Keratinocyte (primary cell): ENCODE measurements at regions not wholly inside any gene's neighbourhood (a gene's known extent, or its start where the extent isn't known, plus 50 kb on each side); places are given as distances from the start of the nearest gene placed in this dataset.

ENCODE experiments used
- DNase-seq: peaks from one replicate; pipeline ENCODE4 v3.0.0-alpha.2; 2011; ENCODE audit warnings: low read depth, missing footprints, low spot score
- FAIRE-seq: peaks from 2 replicates; lab custom pipeline; 2011; peaks lifted over from hg19 to GRCh38; lab: Jason Lieb, UNC
- H2AFZ ChIP-seq: 2 replicates; pipeline ENCODE4 v1.6.0; 2012; ENCODE audit warnings: low read length, control low read depth, inconsistent platforms; ENCODE audit not compliant: control insufficient read depth
- H3K27ac ChIP-seq: 2 replicates; pipeline ENCODE4 v1.5.1; 2011; ENCODE audit warnings: low read length; ENCODE audit not compliant: control insufficient read depth, insufficient read depth
- H3K27me3 ChIP-seq: 3 replicates; pipeline ENCODE4 v1.6.0; 2011; ENCODE audit warnings: low read length; ENCODE audit not compliant: control insufficient read depth, insufficient read depth; ENCODE audit errors: extremely low read depth
- H3K36me3 ChIP-seq, 2 experiments: 2 replicates in 1 of 2; 3 replicates in 1 of 2; pipeline ENCODE4 v1.5.1; 2011; ENCODE audit warnings: low read length in 2 of 2, mild to moderate bottlenecking in 1 of 2; ENCODE audit not compliant: control insufficient read depth in 2 of 2, insufficient read depth in 2 of 2; ENCODE audit errors: extremely low read depth in 1 of 2
- H3K4me1 ChIP-seq: 3 replicates; pipeline ENCODE4 v1.5.1; 2011; ENCODE audit warnings: low read length; ENCODE audit not compliant: control insufficient read depth, insufficient read depth; ENCODE audit errors: extremely low read depth
- H3K4me2 ChIP-seq: 3 replicates; pipeline ENCODE4 v1.6.0; 2011; ENCODE audit warnings: low read depth, low read length; ENCODE audit not compliant: control insufficient read depth, insufficient read depth; ENCODE audit errors: extremely low read depth
- H3K4me3 ChIP-seq, 3 experiments: fragments of 200-600 bp in 1 of 3; sonication (generic) in 1 of 3; 2 replicates in 2 of 3; 3 replicates in 1 of 3; pipeline ENCODE4 v1.5.1; 2011 to 2016; ENCODE audit warnings: low read length in 3 of 3, mild to moderate bottlenecking in 3 of 3, control low read depth in 2 of 3, inconsistent platforms in 1 of 3, low read depth in 1 of 3, mixed read lengths in 1 of 3, mixed run types in 1 of 3, moderate library complexity in 1 of 3; ENCODE audit not compliant: control insufficient read depth in 2 of 3, insufficient read depth in 2 of 3; ENCODE audit errors: extremely low read depth in 1 of 3
- H3K79me2 ChIP-seq: 2 replicates; pipeline ENCODE4 v1.6.0; 2012; ENCODE audit warnings: low read length; ENCODE audit not compliant: control insufficient read depth, insufficient read depth
- H3K9ac ChIP-seq: 3 replicates; pipeline ENCODE4 v1.6.0; 2011; ENCODE audit warnings: low read length; ENCODE audit not compliant: control insufficient read depth, insufficient read depth; ENCODE audit errors: extremely low read depth
- H3K9me1 ChIP-seq: 3 replicates; pipeline ENCODE4 v1.6.0; 2011; ENCODE audit warnings: low read length; ENCODE audit not compliant: control insufficient read depth, insufficient read depth; ENCODE audit errors: extremely low read depth
- H3K9me3 ChIP-seq: 2 replicates; pipeline ENCODE4 v1.5.1; 2012; ENCODE audit warnings: low read depth, low read length; ENCODE audit not compliant: control insufficient read depth
- H4K20me1 ChIP-seq: 3 replicates; pipeline ENCODE4 v1.6.0; 2011; ENCODE audit warnings: low read length; ENCODE audit not compliant: control insufficient read depth, insufficient read depth; ENCODE audit errors: extremely low read depth
- EZH2 ChIP-seq: IDR thresholded peaks from one replicate; pipeline ENCODE4 v1.6.1; 2012; ENCODE audit warnings: inconsistent platforms, mild to moderate bottlenecking, low read length, moderate library complexity
- dilution Hi-C: fragments of 300-500 bp; cut with MboI; formaldehyde crosslinking; loops from one replicate; pipeline ENCODE4 v1.7.0; 2020; ENCODE audit warnings: low sequenced_read_pairs; ENCODE audit not compliant: extremely low pct_ligation_motif_present
- TF ChIP-seq, protein P1 (sequence below), 3 experiments: IDR thresholded peaks in 1 of 3; conservative IDR thresholded peaks in 1 of 3; optimal IDR thresholded peaks in 1 of 3; 2 replicates in 2 of 3; 3 replicates in 1 of 3; pipeline versions ENCODE3 to v1.5.1; 2011; ENCODE audit warnings: low read length in 3 of 3, mild to moderate bottlenecking in 3 of 3, moderate library complexity in 2 of 3, control low read depth in 1 of 3, inconsistent platforms in 1 of 3; ENCODE audit not compliant: insufficient read depth in 2 of 3; ENCODE audit errors: extremely low read depth in 1 of 3

DNA sequence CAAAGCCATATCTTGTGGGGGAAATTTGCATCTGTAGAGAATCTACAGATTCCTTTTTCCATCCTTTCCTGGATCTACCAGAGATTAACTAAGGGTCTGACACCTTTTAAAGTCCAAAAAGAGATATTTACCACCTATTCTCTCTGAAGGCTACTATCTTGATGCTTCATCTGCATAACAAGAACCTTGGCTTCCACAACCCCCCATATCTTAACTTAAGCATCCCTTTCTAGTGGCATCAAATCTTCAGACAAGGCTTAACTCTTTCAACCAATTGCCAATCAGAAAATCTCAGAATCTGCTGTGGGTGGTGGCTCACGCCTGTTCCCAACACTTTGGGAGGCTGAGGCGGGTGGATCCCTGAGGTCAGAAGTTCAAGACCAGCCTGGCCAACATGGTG, 74.3 kb upstream of the FICD start:
- Histone ChIP-seq H3K9ac (no peak overlapping the region), H3K4me2 (no peak overlapping the region), H3K4me3 (no peak overlapping the region), H3K36me3 (no peaks in the 10 kb centered on the region), H3K27me3 (no peaks in the 10 kb centered on the region), H3K9me3 (no peaks in the 10 kb centered on the region), H2AFZ (no peak overlapping the region), H3K79me2 (no peaks in the 10 kb centered on the region), H4K20me1 (no peaks in the 10 kb centered on the region), H3K4me1 (peaks cover 6% of the 10 kb centered on the region), H3K9me1 (no peaks in the 10 kb centered on the region), H3K27ac (no peak overlapping the region)
- DNase-seq (no peak), FAIRE-seq (no peak)
- TF ChIP-seq EZH2: no peak
- TF ChIP-seq, protein P1, sequence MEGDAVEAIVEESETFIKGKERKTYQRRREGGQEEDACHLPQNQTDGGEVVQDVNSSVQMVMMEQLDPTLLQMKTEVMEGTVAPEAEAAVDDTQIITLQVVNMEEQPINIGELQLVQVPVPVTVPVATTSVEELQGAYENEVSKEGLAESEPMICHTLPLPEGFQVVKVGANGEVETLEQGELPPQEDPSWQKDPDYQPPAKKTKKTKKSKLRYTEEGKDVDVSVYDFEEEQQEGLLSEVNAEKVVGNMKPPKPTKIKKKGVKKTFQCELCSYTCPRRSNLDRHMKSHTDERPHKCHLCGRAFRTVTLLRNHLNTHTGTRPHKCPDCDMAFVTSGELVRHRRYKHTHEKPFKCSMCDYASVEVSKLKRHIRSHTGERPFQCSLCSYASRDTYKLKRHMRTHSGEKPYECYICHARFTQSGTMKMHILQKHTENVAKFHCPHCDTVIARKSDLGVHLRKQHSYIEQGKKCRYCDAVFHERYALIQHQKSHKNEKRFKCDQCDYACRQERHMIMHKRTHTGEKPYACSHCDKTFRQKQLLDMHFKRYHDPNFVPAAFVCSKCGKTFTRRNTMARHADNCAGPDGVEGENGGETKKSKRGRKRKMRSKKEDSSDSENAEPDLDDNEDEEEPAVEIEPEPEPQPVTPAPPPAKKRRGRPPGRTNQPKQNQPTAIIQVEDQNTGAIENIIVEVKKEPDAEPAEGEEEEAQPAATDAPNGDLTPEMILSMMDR (optimal IDR thresholded peaks at IDR 0.05 in 1 of 3, IDR thresholded peaks at IDR 0.05 in 1 of 3, conservative IDR thresholded peaks at IDR 0.05 in 1 of 3; ENCODE audit: extremely low read depth in 1 of 3, insufficient read depth in 2 of 3, low read length in 3 of 3): no peak
- dilution Hi-C loops: no loop called here

GRCh38 chr12:108438667-108439066, 76.4 kb upstream of the FICD start:
- no peaks in the 10 kb centered on the region for H3K27me3 ChIP-seq

More at GRCh38 chr12:108438667-108439066, 76.4 kb upstream of the FICD start:
- H3K27ac ChIP-seq: no peak overlapping the region
- dilution Hi-C loops: no loop called here
- H3K79me2 ChIP-seq: no peaks in the 10 kb centered on the region
- peaks cover 6% of the 10 kb centered on the region for H3K4me1 ChIP-seq
- no peak overlapping the region for H3K4me2 ChIP-seq
- H4K20me1 ChIP-seq: no peaks in the 10 kb centered on the region
- H2AFZ ChIP-seq: no peak overlapping the region
- no peaks in the 10 kb centered on the region for H3K9me3 ChIP-seq
- no peak overlapping the region for H3K9ac ChIP-seq
- H3K36me3 ChIP-seq: no peaks in the 10 kb centered on the region
- no peak for TF ChIP-seq EZH2
- TF ChIP-seq, protein P1 (optimal IDR thresholded peaks at IDR 0.05 in 1 of 3, IDR thresholded peaks at IDR 0.05 in 1 of 3, conservative IDR thresholded peaks at IDR 0.05 in 1 of 3; ENCODE audit: extremely low read depth in 1 of 3, insufficient read depth in 2 of 3, low read length in 3 of 3): no peak
- H3K4me3 ChIP-seq: no peak overlapping the region
- H3K9me1 ChIP-seq: no peaks in the 10 kb centered on the region
- no peak for FAIRE-seq
- DNase-seq: no peak
